Psoas muscle (tissue), 7 donors: ENCODE measurements at regions not wholly inside any gene's neighbourhood (a gene's known extent, or its start where the extent isn't known, plus 50 kb on each side); places are given as distances from the start of the nearest gene placed in this dataset.

Experiments
- ATAC-seq, 4 donors: fragments of 200-7000 bp; cut with Tn5 transposase; one replicate each; pipeline ENCODE4 v1.9.1; 2020; ENCODE audit warnings: moderate library complexity in 3 of 4, mild to moderate bottlenecking in 2 of 4
- DNase-seq, 2 donors: peaks; one replicate each; pipeline ENCODE4 v3.0.0-alpha.2; 2020
- H3K27ac ChIP-seq: fragments of 200-600 bp; one replicate; pipeline ENCODE4 v1.8.0; 2022
- H3K27me3 ChIP-seq, 3 donors: fragments of 200-600 bp in 1 of 3; one replicate each; pipeline versions ENCODE4 v1.6.1 to v1.8.0; 2013 to 2022; ENCODE audit warnings: low read length in 2 of 3, mild to moderate bottlenecking in 2 of 3, moderate library complexity in 1 of 3; ENCODE audit not compliant: insufficient read depth in 3 of 3
- H3K36me3 ChIP-seq, 2 donors: fragments of 200-600 bp in 1 of 2; one replicate each; pipeline versions ENCODE4 v1.6.1 to v1.8.0; 2013 to 2022; ENCODE audit warnings: low read depth in 1 of 2, mild to moderate bottlenecking in 1 of 2, moderate library complexity in 1 of 2; ENCODE audit not compliant: insufficient read depth in 1 of 2
- H3K4me1 ChIP-seq: fragments of 200-600 bp; one replicate; pipeline ENCODE4 v1.8.0; 2022
- H3K4me3 ChIP-seq: fragments of 200-600 bp; one replicate; pipeline ENCODE4 v1.8.0; 2022; ENCODE audit warnings: mild to moderate bottlenecking
- H3K9me3 ChIP-seq: fragments of 200-600 bp; one replicate; pipeline ENCODE4 v1.8.0; 2022
- CTCF ChIP-seq: fragments of 200-600 bp; IDR thresholded peaks from one replicate; pipeline ENCODE4 v1.8.0; 2022; ENCODE audit warnings: antibody characterized with exemption
- WGBS, 3 donors: extraction: QIAGEN DNeasy Blood & Tissue Kit; methylation state at CpG; one replicate each; pipeline versions ENCODE4 v1.1.6 to v1.1.7; 2013; 5-methylcytosine and 5-hydroxymethylcytosine counted together
- intact Hi-C, 2 donors: fragments of 100-400 bp; cut with DNase I; formaldehyde crosslinking; loops; one replicate each; pipeline versions ENCODE4 v1.11.0 to v1.14.2; 2022
- donor health status: healthy with polysubstance abuse.
- donor health status: DM: no; HTN: no; CAD: no; lungs with moderate emphysema.
- donor health status: Bipolar disorder and iron deficiency.
- donor health status: healthy.
- donor health status: DM: yes; HTN: yes; CAD: no.
- donor health status: DM: no; HTN: no; CAD: no.
- donor health status: DM: yes; HTN: yes; CAD: no.

- intact Hi-C loops, result no loop called here
- no peaks in the 10 kb centered on the region for H3K27me3 ChIP-seq
Measured at GRCh38 chr16:31693733-31694132, 166.0 kb downstream of the AHSP start.

GRCh38 chr16:31694461-31694860 is 166.8 kb downstream of the AHSP start:
- no peak for TF ChIP-seq CTCF
- Histone ChIP-seq H3K36me3 (no peaks in the 10 kb centered on the region), H3K4me1 (no peaks in the 10 kb centered on the region), H3K9me3 (no peaks in the 10 kb centered on the region), H3K4me3 (no peak overlapping the region), H3K27me3 (no peaks in the 10 kb centered on the region), H3K27ac (no peak overlapping the region)
- DNase-seq (no peak), ATAC-seq (no peak)
- intact Hi-C loops, result no loop called here
- WGBS, 3 donors, result 92 to 98% (median 95%) methylated on average over 2 of the region's 2 CpGs

More at GRCh38 chr16:31693733-31694132, 166.0 kb downstream of the AHSP start:
- no peak overlapping the region for H3K27ac ChIP-seq
- no peak overlapping the region for H3K4me3 ChIP-seq
- no peaks in the 10 kb centered on the region for H3K36me3 ChIP-seq
- no peaks in the 10 kb centered on the region for H3K9me3 ChIP-seq
- ATAC-seq, result no peak
- H3K4me1 ChIP-seq, result no peaks in the 10 kb centered on the region
- DNase-seq, result no peak
- no peak for TF ChIP-seq CTCF
- WGBS, 3 donors, result 91 to 95% (median 93%) methylated on average over 6 of the region's 6 CpGs

- Histone ChIP-seq H3K4me1 (no peaks in the 10 kb centered on the region), H3K27ac (no peak overlapping the region), H3K4me3 (no peak overlapping the region), H3K36me3 (no peaks in the 10 kb centered on the region), H3K27me3 (peaks cover 0 to 4% (median 0%) of the 10 kb centered on the region in 3 donors), H3K9me3 (no peaks in the 10 kb centered on the region)
- WGBS, 3 donors, result 47 to 53% (median 51%) methylated on average over 4 of the region's 4 CpGs
- intact Hi-C loops, result no loop called here
- no peak for TF ChIP-seq CTCF
- ATAC-seq (no peak), DNase-seq (no peak)
Measured at GRCh38 chr16:31695667-31696066, 168.0 kb downstream of the AHSP start.

GRCh38 chr16:31696968-31697743 is 169.5 kb downstream of the AHSP start:
- Histone ChIP-seq H3K27ac (no peak overlapping the region), H3K27me3 (peaks cover 0 to 4% (median 0%) of the 10 kb centered on the region in 3 donors), H3K36me3 (no peaks in the 10 kb centered on the region), H3K4me3 (no peak overlapping the region), H3K4me1 (peaks cover 4% of the 10 kb centered on the region), H3K9me3 (no peaks in the 10 kb centered on the region)
- ATAC-seq (no peak), DNase-seq (no peak)
- 35 to 45% (median 35%) methylated on average over 8 of the region's 8 CpGs for WGBS, 3 donors
- intact Hi-C loops, result no loop called here
- TF ChIP-seq CTCF, result peak; percentile 18

- Histone ChIP-seq H3K27ac (no peak overlapping the region), H3K27me3 (peaks cover 0 to 4% (median 0%) of the 10 kb centered on the region in 3 donors), H3K36me3 (no peaks in the 10 kb centered on the region), H3K9me3 (no peaks in the 10 kb centered on the region), H3K4me1 (peaks cover 4% of the 10 kb centered on the region), H3K4me3 (no peak overlapping the region)
- intact Hi-C loops, result no loop called here
- 77 to 79% (median 77%) methylated on average over 4 of the region's 4 CpGs for WGBS, 3 donors
- no peak for TF ChIP-seq CTCF
- DNase-seq, result no peak
- no peak for ATAC-seq
Measured at GRCh38 chr16:31697744-31698125, 170.0 kb downstream of the AHSP start.
